NCI-H82 (cell line): ENCODE measurements at regions not wholly inside any gene's neighbourhood (a gene's known extent, or its start where the extent isn't known, plus 50 kb on each side); places are given as distances from the start of the nearest gene placed in this dataset.
"Not testable (repeated sequence)": the region's sequence is repeated elsewhere in the genome, so short reads cannot be mapped to it uniquely, and the experiment has no call there.

Experiments used
- DNase-seq: peaks from one replicate; lab custom pipeline; 2025; lab: John Stamatoyannopoulos, UW

DNA sequence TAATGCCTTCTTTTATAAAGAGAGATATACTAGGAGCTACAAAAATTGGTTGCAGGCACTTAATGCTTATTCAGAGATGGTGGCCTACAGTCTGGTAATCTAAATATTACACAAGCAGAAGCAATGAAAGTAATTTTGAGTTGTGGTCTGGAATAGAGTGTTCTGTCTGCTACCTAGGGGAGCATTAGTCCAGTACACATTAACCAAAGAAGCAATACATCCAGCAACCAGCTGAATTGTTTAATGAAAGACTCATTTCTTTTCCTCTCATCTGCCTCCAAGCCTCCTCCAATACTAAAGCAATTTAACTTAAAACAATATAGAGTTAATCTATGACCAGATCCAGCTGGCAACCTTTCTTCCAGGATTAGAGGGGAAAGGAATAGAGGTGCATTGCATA, 877.1 kb upstream of the CNTN5 start:
- DNase-seq, result no peak

DNA sequence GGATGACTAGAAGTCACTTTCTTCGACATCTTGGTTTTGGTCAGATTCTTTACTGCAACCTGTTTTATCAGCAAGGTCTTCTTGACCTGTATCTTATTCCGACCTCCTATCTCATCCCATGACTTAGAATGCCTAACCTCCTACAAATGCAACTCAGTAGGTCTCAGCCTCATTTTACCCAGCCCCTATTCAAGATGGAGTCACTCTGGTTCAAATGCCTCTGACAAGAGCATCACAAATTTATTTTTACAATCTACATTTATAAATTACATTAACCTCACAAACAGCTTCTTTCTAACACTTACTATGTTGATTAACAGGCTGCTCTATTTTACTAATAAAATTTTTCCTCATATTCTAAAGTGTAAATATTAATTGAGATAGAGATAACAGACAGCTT, 867.0 kb upstream of the CNTN5 start:
- no peak for DNase-seq

DNA sequence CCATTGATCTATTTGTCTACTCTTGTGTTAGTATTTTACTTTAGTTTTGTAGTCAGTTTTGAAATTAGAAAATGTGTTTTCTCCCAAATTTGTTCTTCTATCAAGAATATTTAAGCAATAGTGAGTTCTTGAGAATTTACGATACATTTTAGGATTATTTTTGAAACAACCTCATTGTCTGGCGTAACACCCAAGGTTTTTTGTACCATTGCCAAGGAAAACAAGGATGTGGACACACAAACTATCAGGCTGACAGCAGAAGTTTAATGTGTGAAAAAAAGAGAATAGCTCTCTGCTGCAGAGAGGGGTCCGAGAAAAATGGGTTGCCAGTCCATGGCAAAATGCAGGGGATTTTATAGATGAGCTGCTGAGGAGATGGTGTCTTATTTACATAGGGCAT, 865.1 kb upstream of the CNTN5 start:
- no peak for DNase-seq

DNA sequence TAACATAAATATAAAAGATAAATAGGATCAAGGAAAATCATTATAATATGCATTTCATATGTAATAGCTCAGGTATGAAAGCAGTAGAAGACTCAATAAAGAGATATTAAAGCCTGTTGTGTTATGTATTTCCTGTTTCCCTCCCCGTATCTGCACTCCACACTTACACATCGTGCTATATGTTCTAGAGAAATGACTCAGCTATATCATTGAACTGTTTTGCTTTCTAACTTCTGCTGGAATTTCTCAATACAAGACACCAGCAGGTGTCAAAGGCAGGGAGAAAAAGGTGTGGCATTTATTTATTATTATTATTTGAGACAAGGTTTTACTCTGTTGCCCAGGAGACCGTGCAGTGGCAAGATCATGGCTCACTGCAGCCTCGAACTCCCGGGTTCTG, 842.8 kb upstream of the CNTN5 start:
- no peak for DNase-seq

DNA sequence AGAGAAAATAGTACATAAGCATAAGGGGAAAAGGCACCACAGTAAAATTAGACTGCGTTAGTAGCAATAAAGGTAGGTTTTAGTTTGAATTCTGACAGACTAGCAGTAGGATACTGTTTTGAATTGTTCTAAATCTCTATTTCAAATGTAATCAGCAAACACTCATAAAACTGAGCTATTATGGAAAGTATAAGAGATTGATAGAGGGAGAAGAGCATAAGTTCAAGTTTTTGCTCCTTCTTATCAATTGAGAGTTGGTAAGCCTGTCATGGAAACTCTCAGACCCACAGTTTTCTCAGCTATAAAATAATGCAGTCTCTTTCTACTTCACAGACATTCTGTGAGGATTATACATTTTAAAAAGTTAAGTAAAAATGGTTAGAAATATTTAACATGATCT, 840.2 kb upstream of the CNTN5 start:
- no peak for DNase-seq

DNA sequence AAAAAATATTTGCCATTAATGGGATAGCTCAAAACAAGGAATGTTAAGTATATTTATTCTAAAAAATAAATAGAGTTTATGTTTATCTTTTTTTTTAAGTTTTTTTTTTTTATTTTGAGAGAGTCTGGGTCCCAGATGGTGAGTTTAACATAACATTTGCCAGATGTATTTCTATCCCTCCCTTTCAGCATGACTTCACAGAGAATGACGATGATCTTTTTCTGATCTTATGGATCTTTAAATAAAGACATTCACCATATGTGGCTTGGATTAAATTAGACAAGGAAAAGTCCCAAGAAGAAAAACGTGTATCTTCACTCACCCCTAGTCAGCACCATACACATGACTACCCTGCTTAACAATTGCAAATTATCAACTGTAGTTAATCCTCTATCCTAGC, 839.8 kb upstream of the CNTN5 start:
- no peak for DNase-seq

DNA sequence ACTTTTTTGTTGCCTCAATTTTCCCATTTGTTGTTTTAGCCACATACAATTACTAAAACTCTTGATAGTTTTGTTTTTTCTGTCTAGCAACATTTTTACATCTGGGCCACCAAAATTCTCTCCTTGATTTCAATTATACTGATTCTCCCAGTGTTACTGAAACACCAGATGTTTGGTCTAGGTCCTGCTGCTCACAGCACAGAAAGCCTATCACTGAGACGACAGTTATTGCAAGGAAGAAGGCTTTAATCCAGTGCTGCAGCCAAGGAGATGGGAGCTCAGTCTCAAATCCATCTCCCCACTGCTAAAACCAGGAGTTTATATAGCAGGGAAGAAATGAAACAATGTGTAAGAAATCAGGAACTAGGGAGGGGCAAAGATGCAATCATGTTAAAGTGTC, 837.7 kb upstream of the CNTN5 start:
- DNase-seq, result peak; percentile 20

DNA sequence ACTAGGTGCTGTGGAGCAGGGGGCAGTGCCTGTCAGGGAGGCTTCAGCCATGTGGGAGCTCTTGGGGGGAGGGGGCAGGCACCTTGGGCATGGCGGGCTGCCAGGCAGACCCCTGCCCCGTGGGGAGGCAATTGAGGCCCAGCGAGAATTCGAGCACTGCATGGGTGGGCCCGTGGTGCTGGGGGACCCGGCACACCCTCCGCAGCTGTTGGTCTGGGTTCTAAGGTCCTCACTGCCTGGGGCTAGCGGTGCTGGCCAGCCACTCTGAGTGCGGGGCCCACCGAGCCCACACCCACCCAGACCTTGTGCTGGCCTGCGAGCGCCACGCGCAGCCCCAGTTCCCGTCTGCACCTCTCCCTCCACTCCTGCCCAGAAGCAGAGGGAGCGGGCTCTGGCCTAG, 835.5 kb upstream of the CNTN5 start:
- DNase-seq, result no peak

DNA sequence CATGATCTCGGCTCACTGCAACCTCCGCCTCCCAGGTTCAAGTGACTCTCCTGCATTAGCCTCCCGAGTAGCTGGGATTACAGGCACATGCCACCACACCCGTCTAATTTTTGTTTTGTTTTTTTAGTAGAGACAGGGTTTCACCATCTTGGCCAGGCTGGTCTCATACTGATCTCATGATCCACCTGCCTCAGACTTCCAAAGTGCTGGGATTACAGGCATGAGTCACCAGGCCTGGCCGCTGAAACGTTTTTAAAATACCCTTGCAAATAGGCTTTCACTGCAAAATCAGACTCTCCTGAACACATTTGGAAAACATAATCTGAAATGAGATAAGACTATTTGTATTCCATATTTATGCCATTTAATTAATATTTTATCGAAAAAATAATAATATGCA, 826.1 kb upstream of the CNTN5 start:
- no peak for DNase-seq

DNA sequence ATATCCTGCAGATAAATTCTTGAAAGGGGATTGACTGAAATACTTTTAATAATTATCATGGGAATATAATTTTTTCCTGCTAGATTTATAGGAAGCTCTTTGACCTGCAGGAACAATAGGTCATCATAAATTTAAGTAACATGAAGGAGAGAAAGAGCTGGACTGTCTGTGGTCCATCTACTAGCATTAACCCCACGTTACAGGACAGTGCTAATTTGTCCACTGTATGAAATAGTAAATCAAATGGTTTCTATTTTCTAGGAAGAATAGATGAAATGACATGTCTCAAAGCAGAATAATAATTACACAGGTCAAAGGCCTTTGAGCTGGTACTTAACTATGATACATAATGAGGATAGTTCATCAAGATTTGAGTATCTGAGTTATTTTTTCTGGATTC, 825.4 kb upstream of the CNTN5 start:
- no peak for DNase-seq

DNA sequence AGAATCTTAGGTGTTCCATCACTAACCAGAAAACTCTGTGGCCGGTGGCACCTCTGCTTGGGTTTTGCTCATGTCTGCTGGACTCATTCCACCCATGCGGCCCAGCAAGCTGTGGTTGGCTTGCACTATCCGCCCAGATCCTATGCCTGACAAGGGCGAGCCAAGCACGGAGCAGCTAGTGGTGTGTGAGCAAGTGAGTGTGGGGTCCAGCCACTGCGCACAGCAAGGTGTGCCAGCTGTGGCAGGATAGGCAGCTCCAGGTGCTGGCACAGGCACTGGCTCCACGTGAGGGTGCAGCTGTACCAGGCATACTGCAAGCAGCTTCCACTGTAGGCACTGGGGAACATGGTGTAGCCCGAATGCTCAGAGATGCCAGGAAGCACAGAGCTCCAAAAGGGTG, 813.7 kb upstream of the CNTN5 start:
- DNase-seq, result no peak

DNA sequence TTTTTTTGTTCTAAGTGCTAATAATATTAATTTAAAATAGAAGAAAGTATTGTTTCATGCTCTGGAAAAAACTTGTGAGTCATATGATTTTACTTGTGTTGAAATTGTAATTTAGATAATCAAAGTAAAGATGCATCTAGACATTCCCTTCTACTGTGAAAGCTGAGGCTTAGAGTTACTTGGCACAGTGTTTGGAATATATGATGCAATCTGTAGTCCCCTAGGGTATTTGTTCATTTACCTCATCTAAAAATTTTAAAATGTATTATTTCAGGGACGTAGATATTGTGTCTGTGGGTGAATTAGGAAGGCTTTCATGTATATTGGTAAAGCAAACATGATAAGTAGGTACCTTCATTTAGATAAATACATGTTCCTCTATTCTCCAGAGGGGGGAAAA, 793.5 kb upstream of the CNTN5 start:
- no peak for DNase-seq

DNA sequence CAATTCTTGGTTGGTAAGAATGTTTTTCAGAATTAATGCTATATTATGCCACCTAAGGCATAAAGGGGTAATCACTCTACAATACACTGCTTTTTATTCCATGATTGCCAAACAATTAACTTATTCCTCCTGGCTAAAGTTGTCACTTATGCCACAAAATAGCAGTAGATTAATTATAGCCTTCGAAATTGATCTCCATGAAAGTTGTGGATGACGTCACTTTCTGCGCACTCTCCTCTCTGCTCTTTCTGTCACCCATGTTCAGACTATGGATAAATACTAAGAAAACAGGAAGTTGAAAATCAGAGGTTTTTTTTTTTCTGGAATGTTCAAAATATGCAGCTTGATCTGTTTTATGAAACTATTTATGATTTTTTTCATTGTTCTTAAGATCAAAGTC, 790.1 kb upstream of the CNTN5 start:
- DNase-seq, result no peak

DNA sequence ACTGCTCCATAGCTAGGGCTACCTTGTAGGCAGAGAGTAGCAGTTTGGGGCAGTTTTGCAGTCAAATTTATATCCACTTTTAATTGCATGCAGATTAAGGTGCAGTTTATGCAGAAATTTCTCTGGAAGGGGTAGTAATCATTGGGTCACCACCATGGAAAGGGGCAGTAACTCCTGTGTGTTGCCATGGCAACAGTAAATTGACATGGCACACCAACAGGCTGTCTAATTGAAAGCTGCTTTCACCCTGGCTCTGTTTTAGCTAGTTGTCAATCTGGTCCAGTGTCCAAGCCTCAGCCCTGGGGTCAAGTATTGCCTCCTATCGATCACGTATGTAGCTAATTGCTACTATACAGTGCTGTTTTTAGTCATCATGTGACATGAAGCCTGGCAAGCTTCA, 786.1 kb upstream of the CNTN5 start:
- DNase-seq, result no peak

DNA sequence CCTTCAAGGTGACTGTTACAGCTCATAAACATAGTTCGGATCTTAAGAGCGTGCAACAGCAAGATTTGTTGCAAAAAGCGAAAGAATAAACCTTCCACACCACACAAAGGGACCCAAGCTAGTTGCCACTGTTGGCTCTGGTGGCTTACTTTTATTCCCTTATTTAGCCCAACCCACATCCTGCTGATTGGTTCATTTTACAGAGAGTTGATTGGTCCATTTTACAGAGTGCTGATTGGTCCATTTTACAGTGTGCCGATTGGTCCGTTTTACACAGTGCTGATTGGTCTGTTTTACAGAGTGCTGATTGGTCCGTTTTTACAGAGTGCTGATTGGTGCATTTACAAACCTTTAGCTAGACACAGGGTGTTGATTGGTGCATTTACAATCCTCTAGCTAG, 776.9 kb upstream of the CNTN5 start:
- DNase-seq, result no peak

DNA sequence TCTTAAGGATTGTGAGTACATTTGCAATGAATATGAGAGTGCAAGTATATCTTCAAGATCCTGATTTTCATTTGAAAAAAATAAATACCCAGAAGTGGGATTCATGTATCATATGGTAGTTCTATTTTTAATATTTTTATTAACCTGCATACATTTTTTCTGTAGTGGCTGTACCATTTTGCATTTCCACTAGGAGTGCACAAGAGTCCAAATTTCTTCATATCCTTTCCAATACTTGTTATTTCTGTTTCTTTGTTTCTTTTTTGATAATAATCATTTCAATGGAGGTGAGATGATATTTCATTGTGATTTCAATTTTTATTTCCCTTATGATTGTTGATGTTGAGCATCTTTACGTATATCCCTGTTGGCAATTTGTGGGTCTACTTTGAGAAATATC, 759.8 kb upstream of the CNTN5 start:
- no peak for DNase-seq

DNA sequence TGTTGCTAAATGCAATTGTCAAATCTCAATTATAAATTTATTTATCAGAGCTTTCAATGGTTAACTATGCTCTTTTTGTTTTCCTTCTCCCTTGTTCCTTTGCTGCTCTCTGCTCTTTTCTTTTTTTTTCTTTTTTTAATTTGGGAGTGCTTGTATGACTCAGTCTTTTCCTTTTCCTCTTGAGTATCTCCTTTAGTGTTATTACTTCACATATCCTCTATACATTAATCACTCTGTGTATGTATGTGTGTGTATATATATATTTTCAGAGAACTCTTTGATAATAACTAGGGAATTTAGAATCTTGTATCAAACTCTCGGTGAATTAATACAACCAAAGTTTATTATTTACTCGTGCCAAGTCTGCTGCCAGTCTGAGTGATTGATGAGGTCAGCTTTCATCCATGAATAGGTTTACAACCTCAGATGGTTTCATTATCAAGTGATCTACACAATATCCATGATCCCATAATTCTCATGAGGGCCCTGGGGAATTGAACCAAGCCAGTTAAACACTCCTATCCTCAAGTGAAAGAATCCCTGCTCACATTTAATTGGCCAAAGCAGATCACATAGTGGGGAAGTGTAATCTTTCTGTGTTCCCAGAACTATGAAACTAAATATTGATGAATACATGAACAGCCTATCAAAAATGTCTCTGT, 743.4 kb upstream of the CNTN5 start:
- peak; percentile 15 for DNase-seq

DNA sequence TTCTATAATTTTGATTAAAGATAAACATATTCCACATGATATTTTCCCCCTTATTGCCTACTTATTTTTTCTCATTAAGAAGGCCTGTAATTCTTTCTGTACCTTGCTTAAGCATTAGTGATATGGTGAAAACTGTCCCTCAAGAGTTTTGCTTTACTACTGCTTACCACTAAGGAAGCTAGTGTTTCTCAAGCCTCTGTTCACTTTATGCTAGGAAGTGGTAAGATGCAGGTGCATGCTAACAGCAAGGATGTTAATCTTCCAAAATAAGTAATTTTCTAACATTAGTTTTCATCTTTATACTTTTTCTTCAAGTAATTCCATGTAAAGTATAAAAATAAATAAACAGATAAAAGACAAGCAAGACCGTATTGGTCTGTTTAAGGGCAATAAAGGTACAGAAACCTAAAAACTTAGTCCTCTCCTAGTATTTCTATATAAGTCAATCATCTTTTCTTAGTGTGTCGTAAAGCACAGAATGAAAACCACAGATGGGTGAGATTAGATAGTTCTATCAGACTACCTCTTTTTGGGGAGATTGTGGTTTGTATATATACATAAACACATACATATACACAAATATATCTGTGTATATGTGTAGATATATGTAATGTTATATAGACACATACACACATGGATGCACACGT, 731.0 kb upstream of the CNTN5 start:
- no peak for DNase-seq

DNA sequence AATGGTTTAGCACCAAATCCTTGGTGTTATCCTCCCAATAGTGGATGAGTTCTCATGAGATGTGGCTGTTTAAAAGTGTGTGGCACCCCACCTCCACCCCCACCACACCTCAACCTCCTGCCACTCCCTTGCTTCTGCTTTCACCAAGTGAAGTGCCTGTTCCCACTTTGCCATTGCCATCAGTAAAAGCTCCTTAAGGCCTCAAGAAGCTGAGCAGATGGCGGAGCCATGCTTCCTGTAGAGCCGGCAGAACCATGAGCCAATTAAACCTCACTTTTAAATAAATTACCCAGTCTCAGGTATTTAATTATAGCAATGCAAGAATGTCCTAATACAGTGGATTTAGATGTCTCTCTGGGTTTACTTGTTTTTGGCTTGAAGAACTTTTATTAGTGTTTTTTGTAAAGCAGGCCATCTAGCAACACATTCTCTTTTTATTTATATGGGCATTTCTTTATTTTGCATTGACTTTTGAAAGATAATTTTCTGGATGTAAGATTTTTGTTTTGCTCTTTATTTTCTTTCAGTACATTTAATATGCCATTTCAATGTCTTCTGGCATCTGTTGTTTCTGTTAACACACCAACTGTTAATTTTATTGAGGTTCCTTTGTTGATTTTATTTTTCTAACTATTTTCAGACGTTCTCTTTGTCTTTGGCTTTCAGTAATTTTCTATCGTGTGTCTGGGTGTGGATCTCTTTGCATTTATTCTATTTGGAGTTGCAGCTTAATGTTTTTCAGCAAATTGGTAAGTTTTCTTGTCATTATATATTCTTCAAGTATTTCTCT, 724.5 kb upstream of the CNTN5 start:
- peak; percentile 96 for DNase-seq

DNA sequence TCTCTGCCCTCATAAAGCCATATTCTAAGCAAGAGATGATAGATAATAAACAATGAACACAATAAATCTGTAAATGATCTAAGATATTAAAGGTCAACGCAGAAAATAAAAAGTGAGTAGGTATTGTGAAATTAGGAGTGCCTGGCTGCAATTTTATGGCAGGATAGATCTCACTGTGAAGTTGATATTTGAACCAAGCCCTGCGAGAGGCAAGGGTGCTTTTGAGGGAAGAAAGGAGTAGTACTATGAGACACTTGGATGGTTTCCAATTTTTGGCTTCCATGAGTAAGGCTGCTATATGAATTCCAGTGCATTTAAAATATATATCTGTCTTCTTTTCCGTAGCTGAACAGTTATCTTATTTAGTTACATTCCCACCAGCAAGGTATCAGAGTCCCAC, 720.0 kb upstream of the CNTN5 start:
- DNase-seq, result no peak

DNA sequence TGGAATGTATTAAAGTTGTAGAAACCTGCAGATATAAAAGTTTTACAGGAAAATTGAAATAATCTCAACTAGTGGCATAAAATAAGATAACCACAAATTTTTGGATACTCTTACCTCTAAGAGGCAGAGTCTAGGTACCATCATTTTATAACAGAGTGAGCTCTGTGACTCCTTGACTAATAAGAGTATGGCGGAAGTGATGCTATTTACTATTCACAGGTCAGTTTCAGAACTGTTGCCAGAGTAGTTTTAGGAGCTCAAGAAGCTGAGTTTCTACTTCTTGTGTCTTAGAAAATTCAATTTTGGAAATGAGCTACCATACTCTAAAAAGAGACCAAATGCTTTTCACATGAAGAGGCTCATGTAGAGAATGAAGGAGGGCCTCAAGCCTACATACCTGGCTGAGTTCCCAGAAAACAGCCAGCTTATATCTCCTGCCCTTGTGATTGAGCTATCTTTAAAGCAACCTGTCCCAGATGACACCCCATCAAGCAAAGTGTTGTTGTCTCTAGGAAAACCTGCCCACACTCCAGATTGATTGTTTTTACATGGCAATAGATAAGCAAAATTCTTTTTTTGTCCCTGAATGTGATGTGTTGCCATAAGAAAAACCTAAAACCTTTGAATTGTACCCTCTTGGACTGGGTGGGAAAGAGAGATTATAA, 712.8 kb upstream of the CNTN5 start:
- no peak for DNase-seq

DNA sequence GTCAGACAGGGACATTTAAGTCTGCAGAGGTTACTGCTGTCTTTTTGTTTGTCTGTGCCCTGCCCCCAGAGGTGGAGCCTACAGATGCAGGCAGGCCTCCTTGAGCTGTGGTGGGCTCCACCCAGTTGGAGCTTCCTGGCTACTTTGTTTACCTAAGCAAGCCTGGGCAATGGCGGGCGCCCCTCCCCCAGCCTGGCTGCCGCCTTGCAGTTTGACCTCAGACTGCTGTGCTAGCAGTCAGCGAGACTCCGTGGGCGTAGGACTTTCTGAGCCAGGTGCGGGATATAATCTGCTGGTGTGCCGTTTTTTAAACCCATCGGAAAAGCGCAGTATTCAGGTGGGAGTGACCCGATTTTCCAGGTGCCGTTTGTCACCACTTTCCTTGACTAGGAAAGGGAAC, 690.4 kb upstream of the CNTN5 start:
- not testable (repeated sequence) for DNase-seq

DNA sequence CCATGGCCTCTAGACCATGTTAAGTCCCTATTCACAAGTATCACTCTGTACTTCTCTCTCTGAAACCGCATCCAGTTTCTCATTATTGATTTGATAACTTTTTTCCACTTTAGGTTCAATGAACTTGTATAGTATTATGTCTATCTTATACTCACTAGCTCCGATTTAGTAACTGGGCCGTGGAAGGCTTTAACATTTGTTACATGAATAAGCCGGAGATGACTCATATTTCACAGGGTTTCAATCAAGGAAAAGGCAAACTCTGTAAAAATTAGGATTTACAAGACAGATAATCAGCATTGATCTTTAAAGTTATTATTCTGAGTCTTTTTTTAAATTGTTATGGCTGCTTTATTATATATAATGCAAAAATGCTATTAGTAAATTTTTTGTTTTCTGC, 662.2 kb upstream of the CNTN5 start:
- no peak for DNase-seq
